Glutamatergic neuron (in vitro differentiated cells): ENCODE measurements at regions not wholly inside any gene's neighbourhood (a gene's known extent, or its start where the extent isn't known, plus 50 kb on each side); places are given as distances from the start of the nearest gene placed in this dataset.

Source experiments
- DNase-seq: peaks from one replicate; pipeline ENCODE4 v3.0.0; 2022
- H3K27ac Mint-ChIP-seq: one replicate; pipeline ENCODE4 v1.8.0; 2020; ENCODE audit warnings: mild to moderate bottlenecking, mixed read lengths, inconsistent platforms; ENCODE audit not compliant: unreplicated experiment
- H3K27me3 Mint-ChIP-seq: one replicate; pipeline ENCODE4 v1.8.0; 2020; ENCODE audit warnings: mild to moderate bottlenecking, moderate library complexity, mixed read lengths, inconsistent platforms; ENCODE audit not compliant: unreplicated experiment
- H3K36me3 Mint-ChIP-seq: one replicate; pipeline ENCODE4 v1.8.0; 2020; ENCODE audit warnings: mild to moderate bottlenecking, mixed read lengths, inconsistent platforms; ENCODE audit not compliant: unreplicated experiment
- H3K4me1 Mint-ChIP-seq: one replicate; pipeline ENCODE4 v1.8.0; 2020; ENCODE audit warnings: mild to moderate bottlenecking, low read depth, mixed read lengths, inconsistent platforms; ENCODE audit not compliant: unreplicated experiment
- H3K4me3 Mint-ChIP-seq: one replicate; pipeline ENCODE4 v1.8.0; 2020; ENCODE audit warnings: mild to moderate bottlenecking, mixed read lengths, inconsistent platforms; ENCODE audit not compliant: unreplicated experiment
- H3K9me3 Mint-ChIP-seq: one replicate; pipeline ENCODE4 v1.8.0; 2020; ENCODE audit warnings: mild to moderate bottlenecking, moderate library complexity, mixed read lengths, inconsistent platforms; ENCODE audit not compliant: unreplicated experiment
- CTCF ChIP-seq: fragments of 200-600 bp; sonication (generic); IDR thresholded peaks from one replicate; pipeline ENCODE4 v1.5.0; 2021; ENCODE audit not compliant: partially characterized antibody, unreplicated experiment

GRCh38 chr6:100257793-100258395 is 206.8 kb downstream of the SIM1 start:
- Mint-ChIP-seq H3K27ac (peak overlapping the region; percentile 50), H3K4me3 (peak overlapping the region; percentile 26), H3K4me1 (peaks cover 15% of the 10 kb centered on the region), H3K27me3 (no peaks in the 10 kb centered on the region), H3K36me3 (no peaks in the 10 kb centered on the region), H3K9me3 (no peaks in the 10 kb centered on the region)
- no peak for DNase-seq
- no peak for TF ChIP-seq CTCF

- no peak for DNase-seq
- no peaks in the 10 kb centered on the region for H3K9me3 Mint-ChIP-seq
Measured at GRCh38 chr6:100255701-100256100, 209.0 kb downstream of the SIM1 start.

GRCh38 chr6:100247123-100247522 is 217.6 kb downstream of the SIM1 start:
- H3K27ac Mint-ChIP-seq, result peak overlapping the region; percentile 20
- no peaks in the 10 kb centered on the region for H3K36me3 Mint-ChIP-seq
- no peak for DNase-seq
- H3K9me3 Mint-ChIP-seq, result no peaks in the 10 kb centered on the region
- H3K4me1 Mint-ChIP-seq, result peaks cover 10% of the 10 kb centered on the region
- peak overlapping the region; percentile 18 for H3K4me3 Mint-ChIP-seq
- H3K27me3 Mint-ChIP-seq, result no peaks in the 10 kb centered on the region
- TF ChIP-seq CTCF, result no peak

More at GRCh38 chr6:100255701-100256100, 209.0 kb downstream of the SIM1 start:
- Mint-ChIP-seq H3K27me3 (no peaks in the 10 kb centered on the region), H3K4me3 (no peak overlapping the region), H3K36me3 (no peaks in the 10 kb centered on the region), H3K27ac (no peak overlapping the region), H3K4me1 (peaks cover 15% of the 10 kb centered on the region)
- no peak for TF ChIP-seq CTCF

GRCh38 chr6:100246206-100246605 is 218.5 kb downstream of the SIM1 start:
- Mint-ChIP-seq H3K27me3 (no peaks in the 10 kb centered on the region), H3K4me3 (peak overlapping the region; percentile 32), H3K36me3 (no peaks in the 10 kb centered on the region), H3K27ac (peak overlapping the region; percentile 60), H3K9me3 (no peaks in the 10 kb centered on the region), H3K4me1 (peaks cover 14% of the 10 kb centered on the region)
- DNase-seq, result no peak
- TF ChIP-seq CTCF, result no peak

- H3K4me3 Mint-ChIP-seq, result no peak overlapping the region
- no peaks in the 10 kb centered on the region for H3K27me3 Mint-ChIP-seq
- no peak for TF ChIP-seq CTCF
- H3K9me3 Mint-ChIP-seq, result peaks cover 2% of the 10 kb centered on the region
- no peaks in the 10 kb centered on the region for H3K36me3 Mint-ChIP-seq
- DNase-seq, result no peak
- H3K4me1 Mint-ChIP-seq, result peaks cover 12% of the 10 kb centered on the region
- no peak overlapping the region for H3K27ac Mint-ChIP-seq
Measured at GRCh38 chr6:100240798-100241197, 223.9 kb downstream of the SIM1 start.
